ENCODE measurements at regions not wholly inside any gene's neighbourhood (a gene's known extent, or its start where the extent isn't known, plus 50 kb on each side); places are given as distances from the start of the nearest gene placed in this dataset.

- DNase-seq, result no peak
Measured at GRCh38 chr4:162343967-162344366, 180.2 kb upstream of the FSTL5 start.

- DNase-seq, result no peak
Measured at GRCh38 chr4:162341533-162341932, 177.7 kb upstream of the FSTL5 start.

DNA sequence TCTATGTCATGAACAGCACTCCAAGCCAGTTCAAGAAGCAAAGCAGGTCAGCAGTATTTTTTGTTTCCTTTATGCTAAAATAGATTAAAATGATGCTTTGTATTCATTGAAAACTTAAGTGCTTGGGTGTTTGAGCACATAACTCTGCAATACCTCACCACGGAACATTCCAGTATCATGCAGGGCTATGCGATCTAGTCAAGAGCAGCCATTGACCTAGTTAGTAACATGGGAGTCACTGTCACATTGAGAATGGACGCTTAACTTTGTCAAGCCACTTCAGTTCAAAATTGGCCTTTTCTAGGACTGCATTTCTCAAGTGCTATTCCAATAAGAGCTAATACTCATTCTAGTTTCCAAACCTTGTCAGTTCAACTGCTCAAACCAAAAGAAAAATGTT lies 160.1 kb upstream of the FSTL5 start:
- no peak for DNase-seq

- no peak for DNase-seq
Measured at GRCh38 chr4:162322054-162322453, 158.3 kb upstream of the FSTL5 start.

GRCh38 chr4:162285753-162286152 lies 122.0 kb upstream of the FSTL5 start:
- no peak for DNase-seq

GRCh38 chr4:162282684-162283083 lies 118.9 kb upstream of the FSTL5 start:
- DNase-seq, result no peak

- no peak for DNase-seq
Measured at GRCh38 chr4:162274354-162274753, 110.6 kb upstream of the FSTL5 start.

- no peak for DNase-seq
Measured at GRCh38 chr4:162272215-162272614, 108.4 kb upstream of the FSTL5 start.

DNA sequence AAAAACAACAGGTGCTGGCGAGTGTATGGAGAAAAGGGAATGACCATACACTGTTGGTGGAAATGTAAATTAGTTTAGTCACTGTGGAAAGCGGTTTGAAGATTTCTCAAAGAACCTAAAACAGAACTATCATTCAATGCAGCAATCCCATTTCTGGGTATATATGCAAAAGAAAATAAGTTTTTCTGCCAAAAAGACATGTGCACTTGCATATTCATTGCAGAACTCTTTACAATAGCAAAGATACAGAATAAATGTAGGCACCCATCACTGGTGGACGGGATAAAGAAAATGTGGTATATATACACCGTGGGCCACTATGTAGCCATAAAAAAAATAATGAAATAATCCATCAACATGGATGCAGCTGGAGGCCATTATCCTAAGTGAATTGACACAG lies 105.1 kb upstream of the FSTL5 start:
- DNase-seq, result no peak

DNA sequence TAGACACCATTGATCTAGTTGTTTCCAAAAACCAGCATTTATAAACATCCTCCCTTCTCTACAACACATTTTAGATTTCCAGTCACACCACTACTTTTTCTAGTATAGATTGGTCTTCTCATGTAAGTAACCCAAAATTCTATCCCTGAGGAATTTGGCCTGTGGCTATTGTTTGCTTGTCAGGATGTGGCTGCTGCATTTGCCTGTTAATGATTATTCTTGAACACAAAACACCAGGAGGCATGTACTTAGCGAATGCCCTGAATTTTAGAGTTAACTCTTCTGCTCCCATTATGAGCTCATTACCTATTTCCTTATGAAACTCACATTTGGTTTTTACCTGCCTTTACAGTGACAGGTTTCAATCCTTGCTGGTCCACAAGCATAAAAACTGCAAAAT lies 102.0 kb upstream of the FSTL5 start:
- no peak for DNase-seq

DNA sequence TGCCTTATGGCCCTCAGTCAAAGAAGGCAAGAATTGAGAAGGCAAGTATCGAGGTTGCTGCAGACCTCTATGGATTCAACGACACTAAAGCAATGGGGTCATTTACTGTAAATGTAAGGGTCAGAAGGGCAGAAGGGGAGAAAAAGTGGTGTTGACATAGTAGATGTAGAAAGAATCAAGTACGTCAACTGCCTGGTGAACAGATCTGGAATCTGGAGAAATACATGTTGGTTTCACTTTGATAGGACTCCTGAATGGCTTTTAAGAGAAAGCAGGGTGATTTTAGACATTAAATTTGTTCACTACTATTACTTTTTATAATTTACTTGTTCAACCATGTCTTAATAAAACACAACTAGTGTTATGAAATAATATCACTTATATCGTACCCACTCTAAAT lies 81.3 kb upstream of the FSTL5 start:
- DNase-seq, result no peak

DNA sequence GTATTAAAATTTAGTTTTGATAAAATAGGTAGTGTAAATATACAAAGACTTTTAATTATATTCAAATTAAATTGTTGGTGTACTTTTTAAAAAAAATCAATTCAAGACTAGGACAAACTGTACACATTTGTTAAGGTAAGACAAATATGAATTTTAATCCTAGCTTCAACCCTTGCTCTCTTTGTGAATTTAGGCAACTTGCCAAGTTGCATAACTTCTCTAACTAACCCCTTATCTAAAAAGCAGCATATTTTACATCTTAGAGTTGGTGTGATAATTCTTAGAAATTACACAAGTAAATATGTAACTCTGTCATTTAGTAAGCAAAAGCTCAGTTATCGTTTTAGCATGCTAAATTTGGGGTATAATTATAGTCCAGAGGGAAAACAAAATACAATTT lies 78.1 kb upstream of the FSTL5 start:
- no peak for DNase-seq

GRCh38 chr4:162239992-162240769 lies 76.4 kb upstream of the FSTL5 start:
- no peak for DNase-seq

DNA sequence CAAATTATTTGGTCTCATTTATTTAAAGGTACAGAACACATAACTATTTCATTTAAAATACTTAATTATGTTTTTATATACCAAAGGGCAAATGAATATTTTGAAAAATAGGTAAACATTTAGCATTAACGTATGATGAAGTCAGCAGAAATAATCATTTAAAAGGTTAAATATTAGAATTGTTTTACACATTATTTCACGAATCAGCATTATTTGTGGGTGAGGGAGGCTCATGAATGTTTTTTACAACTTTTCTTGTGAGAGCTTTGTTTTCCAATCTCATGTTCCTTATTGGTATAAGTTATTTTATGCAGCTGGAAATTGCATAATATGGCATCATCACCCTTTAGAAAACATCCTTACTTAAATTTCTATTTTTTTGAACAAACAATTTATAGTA lies 73.9 kb upstream of the FSTL5 start:
- DNase-seq, result no peak

- no peak for DNase-seq
Measured at GRCh38 chr4:162234595-162234994, 70.8 kb upstream of the FSTL5 start.

GRCh38 chr4:162232349-162232748 lies 68.5 kb upstream of the FSTL5 start:
- no peak for DNase-seq

GRCh38 chr4:162229670-162230069 lies 65.9 kb upstream of the FSTL5 start:
- DNase-seq, result no peak

DNA sequence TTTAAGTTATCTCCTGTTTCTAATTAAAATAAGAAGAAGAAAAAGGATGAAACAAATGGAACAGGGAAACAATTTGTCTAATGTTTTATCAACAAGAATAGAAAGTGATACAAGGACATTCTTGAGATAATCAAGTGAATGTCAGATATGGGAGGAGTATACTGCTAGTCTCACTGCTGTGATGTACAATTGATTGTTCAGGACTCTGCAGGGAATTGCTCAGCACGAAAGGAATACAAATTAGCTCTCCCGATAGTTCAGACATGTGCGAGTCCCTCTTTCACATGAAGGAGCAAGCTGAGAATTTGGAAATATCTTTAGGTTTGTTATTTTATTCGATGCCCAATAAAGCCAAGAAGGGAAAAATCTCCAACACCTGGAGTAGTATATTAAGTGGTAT lies 57.3 kb upstream of the FSTL5 start:
- DNase-seq, result no peak

Data from SW 1271 (cell line).